GM12878 (cell line): ENCODE measurements at regions not wholly inside any gene's neighbourhood (a gene's known extent, or its start where the extent isn't known, plus 50 kb on each side); places are given as distances from the start of the nearest gene placed in this dataset.

Source experiments
- ATAC-seq: fragments of 200-7000 bp; cut with Tn5 transposase; 3 replicates; pipeline ENCODE4 v1.9.1; 2020; ENCODE audit warnings: mild to moderate bottlenecking, moderate library complexity
- BruUV-seq: library from RNA; stranded (reverse); fragments of 400-500 nt; replicated peaks from 2 replicates; lab custom pipeline; 2021; lab: Mats Ljungman, UMichigan
- CTCF ChIA-PET: fragments of 300-600 bp; sonication (Branson Sonifier 250); formaldehyde crosslinking; extraction: SDS; loops from one replicate; lab custom pipeline; 2021; ENCODE audit warnings: inconsistent platforms; lab: Yijun Ruan, JAX
- POLR2A ChIA-PET: fragments of 350-600 bp; formaldehyde crosslinking; extraction: SDS; loops from one replicate; lab custom pipeline; 2021; ENCODE audit warnings: inconsistent platforms; lab: Charles Lee
- RAD21 ChIA-PET: fragments of 300-600 bp; sonication (Branson Sonifier 250); formaldehyde crosslinking; loops from one replicate; lab custom pipeline; 2023; ENCODE audit warnings: antibody characterized with exemption; ENCODE audit not compliant: unreplicated experiment; lab: Charles Lee
- SMC1A ChIA-PET: fragments of 300-600 bp; sonication (Branson Sonifier 250); formaldehyde crosslinking; loops from one replicate; lab custom pipeline; 2023; ENCODE audit not compliant: unreplicated experiment, uncharacterized antibody; lab: Charles Lee
- DNase-seq: peaks from one replicate; pipeline ENCODE4 v3.0.0-alpha.2; 2011; ENCODE audit warnings: low read depth, low spot score
- FAIRE-seq: peaks from 3 replicates; lab custom pipeline; 2011; peaks lifted over from hg19 to GRCh38; lab: Jason Lieb, UNC
- H2AFZ ChIP-seq: 2 replicates; pipeline ENCODE4 v1.6.0; 2011; ENCODE audit warnings: low read depth, low read length, control low read depth; ENCODE audit not compliant: control insufficient read depth
- H3K27ac ChIP-seq: 2 replicates; pipeline ENCODE4 v1.5.1; 2011; ENCODE audit warnings: control low read depth; ENCODE audit not compliant: control insufficient read depth, insufficient read depth
- H3K27me3 ChIP-seq, 2 experiments: replicated peaks in 1 of 2; 2 replicates each; pipeline versions ENCODE4 v1.6.0 to v1.6.1; 2011; ENCODE audit warnings: low read length in 1 of 2; ENCODE audit not compliant: control insufficient read depth in 2 of 2, insufficient read depth in 2 of 2
- H3K36me3 ChIP-seq, 2 experiments: 2 replicates each; pipeline ENCODE4 v1.5.1; 2011; ENCODE audit warnings: low read length in 1 of 2; ENCODE audit not compliant: control insufficient read depth in 2 of 2, insufficient read depth in 2 of 2
- H3K4me1 ChIP-seq: 2 replicates; pipeline ENCODE4 v1.6.1; 2011; ENCODE audit warnings: mild to moderate bottlenecking, low read length, moderate library complexity, mixed read lengths; ENCODE audit not compliant: control insufficient read depth, insufficient read depth
- H3K4me2 ChIP-seq: 2 replicates; pipeline ENCODE4 v1.6.0; 2011; ENCODE audit warnings: control low read depth; ENCODE audit not compliant: control insufficient read depth, insufficient read depth
- H3K4me3 ChIP-seq: fragments of 200-600 bp; sonication (generic); 2 replicates; pipeline ENCODE4 v1.5.1; 2016
- H3K79me2 ChIP-seq: 2 replicates; pipeline ENCODE4 v1.6.0; 2011; ENCODE audit warnings: low read length; ENCODE audit not compliant: control insufficient read depth, insufficient read depth
- H3K9ac ChIP-seq: 2 replicates; pipeline ENCODE4 v1.8.0; 2011; ENCODE audit warnings: low read length, control low read depth, mixed read lengths; ENCODE audit not compliant: control insufficient read depth, insufficient read depth
- H3K9me3 ChIP-seq: replicated peaks from 3 replicates; pipeline ENCODE4 v1.5.1; 2011; ENCODE audit warnings: mild to moderate bottlenecking, low read length; ENCODE audit not compliant: control insufficient read depth, insufficient read depth
- H4K20me1 ChIP-seq: 2 replicates; pipeline ENCODE4 v1.6.0; 2011; ENCODE audit not compliant: control insufficient read depth, insufficient read depth
- BMI1 ChIP-seq: fragments of 450-650 bp; IDR thresholded peaks from 2 replicates; pipeline ENCODE4 v1.6.1; 2016; ENCODE audit warnings: mild to moderate bottlenecking, moderate library complexity, borderline replicate concordance
- BRCA1 ChIP-seq: IDR thresholded peaks from 2 replicates; pipeline ENCODE4 v1.6.1; 2011; ENCODE audit warnings: low read depth, low read length, improper control_type of control experiment
- EZH2 ChIP-seq: IDR thresholded peaks from 2 replicates; pipeline ENCODE4 v1.6.1; 2012; ENCODE audit warnings: low read depth, mild to moderate bottlenecking, control low read depth, inconsistent platforms, low read length, borderline replicate concordance; ENCODE audit not compliant: control insufficient read depth
- FOS ChIP-seq: IDR thresholded peaks from 3 replicates; pipeline ENCODE4 v1.6.1; 2011; ENCODE audit warnings: borderline replicate concordance; ENCODE audit not compliant: insufficient read length; ENCODE audit errors: extremely low read depth
- HDAC2 ChIP-seq: fragments of 200-600 bp; sonication (generic); IDR thresholded peaks from 2 replicates; pipeline ENCODE4 v1.6.1; 2017
- IRF4 ChIP-seq: IDR thresholded peaks from 2 replicates; pipeline ENCODE4 v1.6.1; 2011; ENCODE audit warnings: low read depth, low read length
- MEF2B ChIP-seq: fragments of 450-650 bp; IDR thresholded peaks from 2 replicates; pipeline ENCODE4 v1.6.1; 2018; ENCODE audit warnings: mild to moderate bottlenecking, moderate library complexity; ENCODE audit not compliant: partially characterized antibody, poor library complexity, severe bottlenecking
- PAX8 ChIP-seq: fragments of 450-650 bp; IDR thresholded peaks from 2 replicates; pipeline ENCODE4 v1.6.1; 2017; ENCODE audit warnings: mild to moderate bottlenecking, moderate library complexity
- POLR2AphosphoS2 ChIP-seq: IDR thresholded peaks from 2 replicates; pipeline ENCODE4 v1.6.1; 2011; ENCODE audit warnings: low read depth, mild to moderate bottlenecking, low read length, improper control_type of control experiment, moderate library complexity
- SIN3A ChIP-seq: IDR thresholded peaks from 2 replicates; pipeline ENCODE4 v1.6.1; 2012; ENCODE audit warnings: low read depth, low read length, improper control_type of control experiment
- SIX5 ChIP-seq: IDR thresholded peaks from 2 replicates; pipeline ENCODE4 v1.6.1; 2011; ENCODE audit warnings: mild to moderate bottlenecking, low read depth, low read length, moderate library complexity; ENCODE audit not compliant: severe bottlenecking
- SMARCA5 ChIP-seq: fragments of 450-650 bp; IDR thresholded peaks from 2 replicates; pipeline ENCODE4 v1.6.1; 2017; ENCODE audit warnings: mild to moderate bottlenecking
- SREBF1 ChIP-seq: IDR thresholded peaks from 2 replicates; pipeline ENCODE4 v1.6.1; 2012; ENCODE audit warnings: mild to moderate bottlenecking, low read length
- STAT1 ChIP-seq: fragments of 450-650 bp; conservative IDR thresholded peaks from 2 replicates; pipeline ENCODE4 v1.6.1; 2014; ENCODE audit warnings: antibody characterized with exemption, mild to moderate bottlenecking
- SUZ12 ChIP-seq: fragments of 200-600 bp; sonication (generic); IDR thresholded peaks from one replicate; pipeline ENCODE4 v1.6.1; 2018; ENCODE audit warnings: antibody characterized with exemption, mild to moderate bottlenecking; ENCODE audit not compliant: unreplicated experiment
- ZNF207 ChIP-seq: fragments of 450-650 bp; IDR thresholded peaks from 2 replicates; pipeline ENCODE4 v1.6.1; 2014; ENCODE audit warnings: antibody characterized with exemption, mild to moderate bottlenecking, borderline replicate concordance
- WGBS: methylation state at CpG from one replicate; pipeline ENCODE4 v1.1.6; 2016; ENCODE audit warnings: low lambda C conversion rate; ENCODE audit not compliant: insufficient replicate concordance, insufficient coverage; ENCODE audit errors: missing lambda C conversion rate; 5-methylcytosine and 5-hydroxymethylcytosine counted together
- in situ Hi-C: fragments of 300-500 bp; cut with MboI; formaldehyde crosslinking; loops from 9 replicates; pipeline ENCODE4 v1.14.3; 2018; ENCODE audit warnings: mixed read lengths
- intact Hi-C: fragments of 100-400 bp; cut with micrococcal nuclease; formaldehyde crosslinking; loops from one replicate; pipeline ENCODE4 v1.14.2; 2022; ENCODE audit not compliant: unreplicated experiment
- TF ChIP-seq, protein P1 (sequence below): IDR thresholded peaks from 2 replicates; pipeline ENCODE4 v1.6.1; 2011; ENCODE audit warnings: mild to moderate bottlenecking, low read depth, low read length, moderate library complexity; ENCODE audit not compliant: insufficient replicate concordance
- TF ChIP-seq, protein P2 (sequence below): fragments of 450-650 bp; IDR thresholded peaks from 2 replicates; pipeline ENCODE4 v1.6.1; 2014; ENCODE audit warnings: mild to moderate bottlenecking

DNA sequence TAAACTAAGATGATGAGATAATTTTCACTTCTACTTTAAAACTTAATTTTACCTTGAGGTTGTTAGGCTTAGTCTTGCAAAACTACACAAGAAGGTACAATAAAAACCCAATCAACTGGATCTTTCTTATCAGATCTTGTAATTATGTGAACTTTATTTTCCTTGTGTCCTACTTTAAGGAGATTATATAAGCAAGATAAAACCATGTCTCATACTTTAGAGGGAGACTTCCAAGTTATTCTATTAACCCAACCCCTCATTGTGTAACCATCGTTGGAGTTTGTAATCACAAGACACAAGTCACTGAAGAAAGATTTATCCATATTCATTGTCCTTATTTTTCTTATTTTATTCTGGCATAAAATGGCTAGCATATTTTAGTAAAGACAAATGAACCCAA is 165.6 kb downstream of the SERPINI1 start:
- CTCF ChIA-PET = no interaction called here
- no peak for ATAC-seq
- BruUV-seq = no TSS peak
- TF ChIP-seq BRCA1 (no peak), MEF2B (no peak), SIN3A (no peak), SMARCA5 (no peak), SIX5 (no peak), ZNF207 (no peak), PAX8 (no peak), HDAC2 (no peak), POLR2AphosphoS2 (no peak), STAT1 (no peak), IRF4 (no peak), SUZ12 (no peak), SREBF1 (no peak), FOS (no peak), BMI1 (no peak), EZH2 (no peak)
- TF ChIP-seq, protein P1, sequence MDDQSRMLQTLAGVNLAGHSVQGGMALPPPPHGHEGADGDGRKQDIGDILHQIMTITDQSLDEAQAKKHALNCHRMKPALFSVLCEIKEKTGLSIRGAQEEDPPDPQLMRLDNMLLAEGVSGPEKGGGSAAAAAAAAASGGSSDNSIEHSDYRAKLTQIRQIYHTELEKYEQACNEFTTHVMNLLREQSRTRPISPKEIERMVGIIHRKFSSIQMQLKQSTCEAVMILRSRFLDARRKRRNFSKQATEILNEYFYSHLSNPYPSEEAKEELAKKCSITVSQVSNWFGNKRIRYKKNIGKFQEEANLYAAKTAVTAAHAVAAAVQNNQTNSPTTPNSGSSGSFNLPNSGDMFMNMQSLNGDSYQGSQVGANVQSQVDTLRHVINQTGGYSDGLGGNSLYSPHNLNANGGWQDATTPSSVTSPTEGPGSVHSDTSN = no peak
- TF ChIP-seq, protein P2, sequence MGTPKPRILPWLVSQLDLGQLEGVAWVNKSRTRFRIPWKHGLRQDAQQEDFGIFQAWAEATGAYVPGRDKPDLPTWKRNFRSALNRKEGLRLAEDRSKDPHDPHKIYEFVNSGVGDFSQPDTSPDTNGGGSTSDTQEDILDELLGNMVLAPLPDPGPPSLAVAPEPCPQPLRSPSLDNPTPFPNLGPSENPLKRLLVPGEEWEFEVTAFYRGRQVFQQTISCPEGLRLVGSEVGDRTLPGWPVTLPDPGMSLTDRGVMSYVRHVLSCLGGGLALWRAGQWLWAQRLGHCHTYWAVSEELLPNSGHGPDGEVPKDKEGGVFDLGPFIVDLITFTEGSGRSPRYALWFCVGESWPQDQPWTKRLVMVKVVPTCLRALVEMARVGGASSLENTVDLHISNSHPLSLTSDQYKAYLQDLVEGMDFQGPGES = no peak
- TF ChIP-seq, all 136 proteins: peak for 0
- H3K4me2 ChIP-seq = no peak overlapping the region
- 44% methylated on average over 1 of the region's 1 CpG for WGBS
- POLR2A ChIA-PET = no interaction called here
- intact Hi-C loops (no loop called here), in situ Hi-C loops (no loop called here)
- H3K27me3 ChIP-seq = no peaks in the 10 kb centered on the region
- H3K27ac ChIP-seq = no peak overlapping the region
- H3K9me3 ChIP-seq = no peaks in the 10 kb centered on the region
- H4K20me1 ChIP-seq = no peaks in the 10 kb centered on the region
- H3K4me3 ChIP-seq = no peak overlapping the region
- no peaks in the 10 kb centered on the region for H3K36me3 ChIP-seq
- SMC1A ChIA-PET = no interaction called here
- H2AFZ ChIP-seq = no peak overlapping the region
- FAIRE-seq (no peak), DNase-seq (no peak)
- H3K4me1 ChIP-seq = no peaks in the 10 kb centered on the region
- H3K9ac ChIP-seq = no peak overlapping the region
- RAD21 ChIA-PET = no interaction called here
- no peaks in the 10 kb centered on the region for H3K79me2 ChIP-seq
